Thyroid gland (tissue), 4 donors: ENCODE measurements at regions not wholly inside any gene's neighbourhood (a gene's known extent, or its start where the extent isn't known, plus 50 kb on each side); places are given as distances from the start of the nearest gene placed in this dataset.

ENCODE experiments used
- DNase-seq, 2 donors: peaks; one replicate each; pipeline ENCODE4 v3.0.0-alpha.2; 2019
- H3K27ac ChIP-seq, 3 donors: fragments of 200-600 bp; sonication (generic); 1 replicate in 2 of 3; 2 replicates in 1 of 3; pipeline ENCODE4 v1.5.1; 2016 to 2019; ENCODE audit warnings: mild to moderate bottlenecking in 1 of 3, moderate library complexity in 1 of 3
- H3K27me3 ChIP-seq: fragments of 200-600 bp; sonication (generic); one replicate; pipeline ENCODE4 v1.5.1; 2019
- H3K36me3 ChIP-seq, 2 donors: fragments of 200-600 bp; sonication (generic); one replicate each; pipeline ENCODE4 v1.5.1; 2016 to 2019
- H3K4me1 ChIP-seq, 2 donors: fragments of 200-600 bp; sonication (generic); one replicate each; pipeline ENCODE4 v1.5.1; 2017 to 2019
- H3K4me3 ChIP-seq, 3 donors: fragments of 200-600 bp; sonication (generic); replicated peaks in 1 of 3; 1 replicate in 2 of 3; 2 replicates in 1 of 3; pipeline ENCODE4 v1.5.1; 2016; ENCODE audit warnings: mild to moderate bottlenecking in 1 of 3
- H3K9me3 ChIP-seq: fragments of 200-600 bp; sonication (generic); one replicate; pipeline ENCODE4 v1.5.1; 2017
- CTCF ChIP-seq, 6 experiments: fragments of 200-600 bp in 3 of 6; fragments of 450-650 bp in 3 of 6; sonication (generic) in 3 of 6; IDR thresholded peaks; one replicate each; pipeline ENCODE4 v1.5.1; 2016 to 2019; ENCODE audit warnings: antibody characterized with exemption in 6 of 6, mild to moderate bottlenecking in 2 of 6, inconsistent platforms in 1 of 6, moderate library complexity in 1 of 6
- POLR2A ChIP-seq, 2 donors: fragments of 450-650 bp; IDR thresholded peaks; one replicate each; pipeline ENCODE4 v1.6.1; 2017; ENCODE audit warnings: antibody characterized with exemption in 2 of 2, mild to moderate bottlenecking in 2 of 2, moderate library complexity in 1 of 2
- WGBS, 2 donors: methylation state at CpG; one replicate each; pipeline ENCODE4 v1.1.5; 2017; 5-methylcytosine and 5-hydroxymethylcytosine counted together
- intact Hi-C: fragments of 100-400 bp; cut with DNase I; formaldehyde crosslinking; loops from one replicate; pipeline ENCODE4 v1.15.1; 2023

- H3K4me1 ChIP-seq = peaks cover 6 to 9% of the 10 kb centered on the region in 2 donors
- H3K4me3 ChIP-seq = no peak overlapping the region
- no peak for DNase-seq
- intact Hi-C loops = no loop called here
- H3K27me3 ChIP-seq = no peaks in the 10 kb centered on the region
- no peak for TF ChIP-seq POLR2A (IDR thresholded peaks at IDR 0.05)
- TF ChIP-seq CTCF (IDR thresholded peaks at IDR 0.05) = no peak
- H3K36me3 ChIP-seq = no peaks in the 10 kb centered on the region
- 80 to 86% methylated on average over 11 of the region's 11 CpGs for WGBS, 2 donors
- H3K27ac ChIP-seq = peak overlapping the region; percentile 64 to 82 (median 66)
- no peaks in the 10 kb centered on the region for H3K9me3 ChIP-seq
These were observed 88.1 kb upstream of the AGAP1 start for GRCh38 chr2:235405612-235406361.

- DNase-seq = peak; percentile 94 to 96
- TF ChIP-seq CTCF (IDR thresholded peaks at IDR 0.05) (no peak), POLR2A (IDR thresholded peaks at IDR 0.05) (no peak)
- H3K27me3 ChIP-seq = no peaks in the 10 kb centered on the region
- H3K36me3 ChIP-seq = no peaks in the 10 kb centered on the region
- H3K27ac ChIP-seq = peak overlapping the region; percentile 64 to 82 (median 66)
- H3K4me1 ChIP-seq = peaks cover 6 to 9% of the 10 kb centered on the region in 2 donors
- H3K9me3 ChIP-seq = no peaks in the 10 kb centered on the region
- no peak overlapping the region for H3K4me3 ChIP-seq
- WGBS, 2 donors = 23% methylated on average over 1 to 7 of the region's 8 CpGs
- intact Hi-C loops = no loop called here
These were observed 87.4 kb upstream of the AGAP1 start for GRCh38 chr2:235406430-235406829.

GRCh38 chr2:235411905-235412485 is 81.8 kb upstream of the AGAP1 start:
- no peak for DNase-seq
- H3K9me3 ChIP-seq = no peaks in the 10 kb centered on the region
- peaks cover 18 to 32% of the 10 kb centered on the region in 2 donors for H3K4me1 ChIP-seq
- no peak overlapping the region for H3K4me3 ChIP-seq
- intact Hi-C loops = no loop called here
- H3K27ac ChIP-seq = no peak overlapping the region
- H3K36me3 ChIP-seq = no peaks in the 10 kb centered on the region
- no peaks in the 10 kb centered on the region for H3K27me3 ChIP-seq
- WGBS, 2 donors = 95% methylated on average over 4 of the region's 4 CpGs
- TF ChIP-seq POLR2A (IDR thresholded peaks at IDR 0.05) (no peak), CTCF (IDR thresholded peaks at IDR 0.05) (no peak)

- Histone ChIP-seq H3K4me3 (no peak overlapping the region), H3K9me3 (no peaks in the 10 kb centered on the region), H3K27me3 (no peaks in the 10 kb centered on the region), H3K4me1 (peaks cover 27 to 41% of the 10 kb centered on the region in 2 donors), H3K36me3 (no peaks in the 10 kb centered on the region), H3K27ac (peak overlapping the region in 2 of 3 donors; percentile 77 to 79)
- 36 to 65% methylated on average over 1 of the region's 1 CpG for WGBS, 2 donors
- TF ChIP-seq CTCF (IDR thresholded peaks at IDR 0.05) = no peak
- TF ChIP-seq POLR2A (IDR thresholded peaks at IDR 0.05) = no peak
- intact Hi-C loops = no loop called here
- no peak for DNase-seq
These were observed 80.8 kb upstream of the AGAP1 start for GRCh38 chr2:235413064-235413463.

- peak overlapping the region; percentile 9 to 79 (median 77) for H3K27ac ChIP-seq
- 46 to 52% methylated on average over 4 of the region's 4 CpGs for WGBS, 2 donors
These were observed 79.4 kb upstream of the AGAP1 start for GRCh38 chr2:235414422-235414821.

More at GRCh38 chr2:235414422-235414821, 79.4 kb upstream of the AGAP1 start:
- Histone ChIP-seq H3K4me3 (no peak overlapping the region), H3K27me3 (no peaks in the 10 kb centered on the region), H3K36me3 (no peaks in the 10 kb centered on the region), H3K4me1 (peaks cover 27 to 41% of the 10 kb centered on the region in 2 donors), H3K9me3 (no peaks in the 10 kb centered on the region)
- intact Hi-C loops = no loop called here
- DNase-seq = peak; percentile 95
- TF ChIP-seq POLR2A (IDR thresholded peaks at IDR 0.05) = no peak
- no peak for TF ChIP-seq CTCF (IDR thresholded peaks at IDR 0.05)
